ENCODE measurements at regions not wholly inside any gene's neighbourhood (a gene's known extent, or its start where the extent isn't known, plus 50 kb on each side); places are given as distances from the start of the nearest gene placed in this dataset.

GRCh38 chr2:35819033-35819432 lies 536.5 kb upstream of the CRIM1 start:
- TF ChIP-seq CTCF (IDR thresholded peaks at IDR 0.05; ENCODE audit: insufficient read depth, low read length, poor library complexity, severe bottlenecking) = no peak
- no peak for TF ChIP-seq EZH2phosphoT487 (conservative IDR thresholded peaks at IDR 0.05; ENCODE audit: low read length)

All from SU-DHL-6 (cell line).